LoVo (cell line): ENCODE measurements at regions not wholly inside any gene's neighbourhood (a gene's known extent, or its start where the extent isn't known, plus 50 kb on each side); places are given as distances from the start of the nearest gene placed in this dataset.
"Not testable (repeated sequence)": the region's sequence is repeated elsewhere in the genome, so short reads cannot be mapped to it uniquely, and the experiment has no call there.

Experiments used
- DNase-seq: peaks from one replicate; pipeline ENCODE4 v3.0.0-alpha.2; 2016; ENCODE audit warnings: low spot score

GRCh38 chr14:28323951-28324741 is 442.4 kb upstream of the FOXG1 start:
- DNase-seq: no peak

DNA sequence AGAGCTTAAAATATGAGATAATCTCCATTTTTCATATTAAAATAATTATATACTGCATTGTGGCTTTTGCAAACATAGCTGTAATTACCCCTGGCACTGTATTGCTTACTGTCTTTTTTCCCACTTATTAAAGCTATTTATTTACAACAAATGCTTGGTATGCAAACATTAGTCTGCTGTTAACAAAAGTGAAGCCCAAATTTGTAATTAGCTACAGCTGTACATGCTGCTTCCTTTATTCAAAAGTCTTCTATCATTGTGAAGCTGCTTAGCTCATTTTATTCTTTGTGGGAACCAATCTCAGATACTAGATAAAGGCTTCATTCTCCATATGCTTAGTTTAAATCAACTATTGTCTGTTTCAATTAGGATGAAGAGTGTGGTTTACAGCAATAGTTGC is 425.8 kb upstream of the FOXG1 start:
- DNase-seq: no peak

DNA sequence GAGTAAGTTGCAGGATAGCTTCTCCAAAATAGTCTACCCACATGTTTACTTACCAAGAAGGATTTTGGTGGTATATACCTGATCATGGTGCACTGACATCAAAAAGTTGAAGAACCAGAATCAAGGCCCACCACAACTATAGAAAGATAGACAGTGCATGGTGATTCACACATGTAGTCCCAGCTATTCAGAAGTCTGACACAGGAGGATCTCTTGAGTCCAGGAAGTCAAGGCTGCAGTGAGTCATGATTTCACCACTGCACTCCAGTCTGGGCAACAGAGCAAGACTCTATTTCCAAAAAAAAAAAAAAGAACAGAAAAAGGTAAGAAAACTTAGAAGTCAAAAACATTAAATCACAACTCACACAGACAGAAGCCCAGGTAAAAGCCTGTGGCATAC is 422.2 kb upstream of the FOXG1 start:
- no peak for DNase-seq

DNA sequence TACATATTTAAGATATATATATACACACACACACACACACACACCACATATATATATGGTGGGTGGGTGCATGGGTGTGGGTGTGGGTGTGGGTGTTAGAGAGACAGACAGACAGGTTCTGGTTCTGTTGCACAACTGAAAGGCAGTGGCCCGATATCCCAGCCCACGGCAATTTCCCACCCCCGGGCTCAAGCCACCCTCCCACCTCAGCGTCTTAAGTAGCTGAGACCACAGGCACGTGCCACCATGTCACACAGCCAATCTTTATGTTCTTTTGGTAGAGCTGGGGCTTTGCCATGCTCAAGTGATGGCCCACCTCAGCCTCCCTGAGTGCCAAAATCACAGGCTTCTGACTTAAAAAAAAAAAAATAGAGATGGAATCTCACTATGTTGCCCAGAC is 417.8 kb upstream of the FOXG1 start:
- no peak for DNase-seq

- no peak for DNase-seq
These were observed 409.8 kb upstream of the FOXG1 start for GRCh38 chr14:28356819-28357218.

DNA sequence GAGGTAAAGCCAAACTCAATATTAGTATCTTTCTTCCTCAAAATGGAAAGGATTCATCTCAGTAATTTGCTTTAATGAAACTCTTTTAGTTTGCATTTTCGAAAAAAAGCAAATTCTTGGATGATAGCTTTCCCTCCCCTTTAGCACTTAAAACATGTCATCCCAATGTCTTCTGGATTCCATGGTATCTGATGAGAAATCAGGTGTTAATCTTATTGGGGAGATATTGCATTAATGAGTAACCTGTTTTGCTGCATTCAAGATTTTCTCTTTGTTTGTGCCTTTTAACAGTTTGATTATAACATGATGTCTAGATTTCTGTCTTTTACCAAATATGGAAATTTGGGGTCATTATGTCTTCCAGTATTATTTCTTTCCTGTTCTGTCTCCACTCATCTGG is 405.1 kb upstream of the FOXG1 start:
- DNase-seq: no peak

DNA sequence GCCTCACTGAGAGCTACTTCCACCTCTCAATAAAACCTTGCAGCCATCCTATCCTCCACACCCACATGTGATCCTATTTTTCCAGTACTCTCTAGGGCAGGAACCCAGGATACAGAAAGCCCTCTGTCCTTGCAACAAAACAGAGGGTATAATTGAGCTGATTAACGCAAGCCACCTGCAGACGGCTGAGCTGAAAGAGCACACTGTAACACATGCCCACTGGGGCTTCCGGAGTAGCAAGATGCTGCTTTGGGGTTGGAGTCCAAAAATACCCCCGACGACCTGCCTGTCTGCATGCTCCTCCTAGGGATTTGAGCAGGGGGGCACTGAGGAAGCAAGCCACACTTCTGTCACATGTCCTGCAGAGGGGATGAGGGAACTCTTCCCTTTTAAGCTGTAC is 401.1 kb upstream of the FOXG1 start:
- no peak for DNase-seq

GRCh38 chr14:28373721-28374120 is 392.9 kb upstream of the FOXG1 start:
- no peak for DNase-seq

DNA sequence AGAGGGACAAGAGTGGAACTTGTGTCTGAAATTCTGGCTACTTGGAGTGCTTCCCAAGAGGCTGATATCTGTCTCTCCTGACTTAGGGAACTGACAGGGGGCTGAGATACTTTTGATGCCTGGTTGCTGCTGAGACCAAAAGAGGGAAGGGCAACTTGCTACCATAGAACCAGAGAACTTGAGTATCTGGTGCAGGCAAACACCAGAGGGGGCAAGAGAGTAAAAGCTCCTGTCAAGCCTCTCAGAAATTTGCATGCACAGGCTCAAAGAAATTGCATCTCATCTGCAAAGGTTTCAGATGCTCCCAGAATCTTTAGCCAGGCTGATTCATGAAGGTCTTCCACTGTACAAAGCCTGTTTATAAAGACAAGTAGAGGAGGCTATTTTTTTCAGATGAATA is 391.3 kb upstream of the FOXG1 start:
- DNase-seq: peak; percentile 11

DNA sequence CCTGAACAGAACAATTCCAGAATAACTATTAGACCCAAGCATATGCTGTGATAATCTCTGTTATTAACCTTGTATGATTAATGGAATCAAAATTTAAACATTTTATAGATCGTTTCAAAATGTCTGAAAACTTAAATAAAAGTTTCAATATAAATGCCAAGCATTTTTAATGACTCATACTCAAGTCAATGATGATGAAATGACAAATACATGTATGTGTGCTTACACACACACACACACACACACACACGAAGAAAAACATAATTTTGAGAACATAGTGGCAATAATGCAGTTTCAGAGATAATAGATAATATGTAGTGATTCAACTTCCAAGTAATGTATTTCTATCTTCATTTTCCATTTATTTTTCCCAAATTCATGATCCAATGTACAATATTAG is 384.9 kb upstream of the FOXG1 start:
- no peak for DNase-seq

DNA sequence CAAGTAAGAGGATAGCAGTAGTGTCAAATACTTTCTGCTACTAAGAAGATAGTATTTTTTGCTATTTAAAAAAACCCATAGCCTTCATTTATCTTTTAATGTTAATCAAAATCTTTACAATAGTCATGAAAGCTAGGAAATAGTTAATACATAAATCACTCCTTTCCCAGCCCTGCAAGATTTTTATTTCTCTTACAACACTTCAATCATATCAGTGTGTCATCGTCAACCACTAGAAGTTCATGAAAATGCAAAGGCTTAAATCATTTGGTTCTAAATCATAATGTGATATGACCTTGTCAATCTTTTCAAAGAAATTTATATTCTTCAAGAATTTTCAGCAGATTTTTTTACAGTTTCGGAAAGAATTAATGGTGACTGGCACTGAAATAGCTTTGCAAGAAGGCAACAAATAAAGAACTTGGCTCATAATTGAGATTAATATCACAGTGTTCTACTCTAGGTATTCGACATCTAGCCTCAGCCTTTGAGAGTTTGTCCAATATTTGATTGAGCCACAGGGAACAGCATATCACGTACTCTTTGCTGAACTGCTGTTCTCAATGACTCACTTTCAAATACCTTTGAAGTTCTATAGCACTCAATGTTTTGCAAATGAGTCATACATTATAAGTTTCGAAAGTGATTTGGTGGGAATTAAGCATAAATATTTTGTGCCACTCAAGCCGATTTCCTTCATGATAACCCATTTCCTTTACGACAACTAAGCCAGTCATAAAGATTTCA is 384.0 kb upstream of the FOXG1 start:
- peak; percentile 47 for DNase-seq

- DNase-seq: no peak
These were observed 368.1 kb upstream of the FOXG1 start for GRCh38 chr14:28398506-28398905.

DNA sequence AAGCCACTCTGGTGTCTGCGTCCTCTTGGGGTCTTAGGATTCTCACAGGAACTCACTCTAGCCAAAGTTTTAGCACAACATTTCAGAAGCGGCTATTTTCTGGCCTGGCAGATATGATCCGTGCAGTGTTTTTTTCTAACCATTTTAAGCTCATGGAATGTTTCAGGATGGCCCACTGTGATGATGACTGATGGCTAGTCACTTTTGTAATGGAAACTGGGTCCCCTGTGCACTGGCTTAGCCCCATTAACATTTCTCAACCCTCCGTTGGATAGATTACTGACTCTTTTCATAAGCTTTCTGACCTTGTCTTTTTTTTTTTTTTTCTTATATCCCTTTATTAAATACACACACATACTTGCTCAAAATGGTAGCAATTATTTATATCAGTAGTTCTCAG is 364.9 kb upstream of the FOXG1 start:
- not testable (repeated sequence) for DNase-seq

DNA sequence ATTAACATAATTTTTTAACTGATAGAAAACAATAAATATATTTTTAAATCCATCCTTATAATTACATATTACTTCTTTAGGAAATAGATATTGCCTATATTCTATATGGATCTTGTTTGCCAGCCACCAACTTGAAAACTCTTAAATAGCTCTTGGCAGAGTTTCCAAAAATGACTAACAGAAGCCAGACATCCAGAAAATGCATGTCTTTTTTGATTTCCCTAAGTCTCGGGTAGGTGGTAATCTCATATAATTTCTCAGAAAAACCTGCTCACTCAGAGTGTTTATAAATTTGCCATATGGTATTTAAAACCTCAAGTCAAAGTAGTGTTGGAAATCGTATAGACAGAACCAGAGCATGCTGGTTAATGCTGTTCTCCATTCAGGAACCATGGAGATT is 360.4 kb upstream of the FOXG1 start:
- no peak for DNase-seq

GRCh38 chr14:28407031-28407825 is 359.4 kb upstream of the FOXG1 start:
- no peak for DNase-seq

DNA sequence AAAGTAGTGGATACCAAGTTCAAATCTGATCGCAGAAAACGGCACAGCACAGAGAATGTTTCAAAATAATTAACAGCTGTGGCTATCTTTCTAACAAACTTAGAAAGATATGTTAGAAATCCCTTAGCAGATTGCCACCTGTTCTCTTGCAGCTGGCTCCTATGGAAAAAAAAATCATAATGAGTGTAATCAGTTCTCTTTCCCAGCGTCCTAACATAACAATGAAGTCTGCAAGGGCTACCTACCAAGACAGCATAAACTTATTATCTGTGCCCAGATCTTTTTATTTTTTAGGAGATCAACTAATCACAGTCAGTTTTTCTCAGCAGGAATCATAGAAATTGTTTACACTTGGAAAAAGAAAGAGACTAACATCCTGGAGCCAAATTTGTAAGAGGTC is 358.6 kb upstream of the FOXG1 start:
- DNase-seq: no peak

GRCh38 chr14:28412077-28412476 is 354.5 kb upstream of the FOXG1 start:
- DNase-seq: no peak

DNA sequence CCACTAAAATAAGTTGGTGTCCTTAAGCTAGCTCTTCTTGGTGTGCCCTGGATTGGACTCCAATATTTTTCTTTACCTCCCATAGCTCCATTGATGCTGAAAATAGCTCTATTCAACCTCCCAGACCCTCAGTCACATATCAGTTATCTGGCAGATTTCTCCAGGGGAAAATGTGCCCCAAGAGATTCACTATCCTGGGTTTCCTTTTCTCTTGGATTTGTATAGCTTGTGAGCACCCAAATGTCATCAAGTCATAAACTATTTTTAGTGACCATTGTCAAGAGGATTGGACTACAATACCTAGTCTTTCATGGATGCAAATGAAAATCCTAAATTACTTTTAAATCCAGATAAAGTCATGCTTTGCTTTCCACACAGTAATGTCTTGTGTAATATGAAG is 339.6 kb upstream of the FOXG1 start:
- DNase-seq: no peak

- no peak for DNase-seq
These were observed 329.8 kb upstream of the FOXG1 start for GRCh38 chr14:28436821-28437220.

DNA sequence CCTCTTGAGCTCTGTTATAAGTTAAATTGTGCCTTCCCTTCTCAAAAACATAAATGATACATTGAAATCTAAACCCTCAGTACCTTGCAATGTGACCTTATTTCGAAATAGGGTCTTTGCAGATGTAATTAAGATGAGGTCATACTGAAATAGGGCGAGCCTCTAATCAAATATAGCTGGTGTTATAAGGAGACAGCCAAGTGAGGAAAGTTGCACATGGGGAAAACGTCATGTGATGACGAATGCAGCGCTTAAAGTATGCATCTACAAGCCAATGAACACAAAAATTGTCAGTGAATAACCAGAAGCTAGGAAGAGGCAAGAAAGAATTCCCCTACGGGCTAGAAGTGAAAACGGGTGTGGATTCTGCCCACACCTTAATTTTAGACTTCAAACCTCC is 305.2 kb upstream of the FOXG1 start:
- no peak for DNase-seq

DNA sequence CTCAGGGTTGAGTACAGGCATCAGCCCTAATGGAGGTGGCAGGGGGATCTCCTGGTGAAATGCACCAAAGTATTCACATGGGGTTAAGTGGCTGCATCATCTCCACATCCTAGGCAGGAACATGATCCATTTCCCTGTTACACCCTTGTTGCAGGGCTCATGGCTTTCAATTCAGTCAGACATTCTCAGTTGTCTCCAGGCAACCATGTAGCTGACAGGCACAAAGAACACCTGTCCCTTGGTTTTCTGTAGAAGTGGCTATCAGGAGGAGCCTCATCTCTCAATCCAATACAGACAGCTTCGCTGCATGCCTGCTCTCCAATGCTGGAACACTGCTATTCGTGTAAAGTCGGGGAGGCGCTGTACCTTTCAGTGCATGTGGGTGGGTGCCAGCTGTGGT is 299.0 kb upstream of the FOXG1 start:
- no peak for DNase-seq

DNA sequence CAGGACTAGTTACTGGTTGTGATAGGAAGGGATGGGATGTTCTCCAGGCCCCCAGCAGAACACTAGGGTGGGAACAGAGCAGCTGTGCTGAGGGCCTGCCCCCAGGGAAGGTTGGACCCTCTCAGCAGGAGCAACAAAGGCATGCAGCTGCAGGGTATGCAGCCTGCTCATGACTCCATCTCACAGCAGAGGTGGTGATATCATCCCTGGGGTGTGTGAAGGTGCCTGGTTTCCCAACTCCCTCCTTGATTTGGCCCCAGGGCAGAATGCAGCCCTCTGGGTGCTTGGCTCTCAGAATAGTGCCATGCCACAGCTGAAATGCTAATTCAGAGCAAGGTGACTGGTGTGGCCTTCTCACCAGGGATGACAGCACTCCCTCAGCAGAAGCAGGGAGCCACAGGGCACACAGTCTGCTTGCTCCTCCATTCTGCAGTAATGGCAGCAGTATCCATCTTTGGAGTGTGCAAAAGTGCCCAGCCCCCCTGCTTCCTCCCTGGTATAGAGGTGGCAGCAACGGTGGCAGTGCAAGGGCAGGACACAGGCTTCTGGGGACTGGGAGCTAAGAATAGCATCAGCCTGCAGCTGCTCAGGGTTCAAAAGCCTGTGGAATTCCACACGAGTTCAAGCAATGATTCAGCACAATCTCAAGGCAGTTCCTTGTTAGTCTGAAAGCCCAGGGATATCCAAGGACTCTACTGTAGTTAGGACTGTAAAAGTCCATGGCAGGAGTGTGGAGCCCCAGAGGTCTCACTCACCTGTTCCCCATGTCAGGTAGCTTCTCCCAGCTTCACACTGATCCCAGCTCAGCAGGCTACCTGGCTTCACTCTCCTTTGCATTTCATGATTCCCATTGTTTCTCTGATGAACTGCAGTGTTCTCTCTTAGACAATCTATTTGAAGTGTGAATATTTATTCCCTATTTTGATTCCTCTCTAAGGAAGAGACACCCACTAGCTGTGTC is 298.1 kb upstream of the FOXG1 start:
- DNase-seq: no peak
